ENCODE measurements at regions not wholly inside any gene's neighbourhood (a gene's known extent, or its start where the extent isn't known, plus 50 kb on each side); places are given as distances from the start of the nearest gene placed in this dataset.

DNA sequence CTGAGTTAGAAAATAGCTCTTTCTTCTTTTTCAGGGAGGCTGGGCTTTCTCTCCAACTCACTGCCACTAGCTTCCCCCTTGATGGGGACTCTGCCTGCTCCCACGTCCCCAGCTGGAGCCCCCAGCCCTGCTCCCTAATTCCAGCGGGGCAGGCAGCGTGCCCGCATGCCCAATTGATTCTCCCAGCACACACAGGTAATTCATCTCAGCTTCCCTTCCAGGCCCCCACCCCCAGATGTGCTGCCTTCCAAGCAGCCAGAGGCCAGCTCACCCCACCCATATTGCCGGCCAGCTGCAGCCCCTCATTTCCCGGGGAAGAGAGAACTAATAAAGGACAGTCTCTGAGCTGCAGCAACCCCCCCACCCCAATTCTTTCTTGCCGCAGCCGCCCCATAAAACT lies 69.8 kb downstream of the EFNB1 start:
- no peak for DNase-seq

GRCh38 chrX:68897118-68897945 lies 68.5 kb downstream of the EFNB1 start:
- ATAC-seq (ENCODE audit: poor library complexity) (no peak), DNase-seq (no peak)
- Mint-ChIP-seq H3K4me1 (ENCODE audit: low read depth) (peaks cover 5% of the 10 kb centered on the region), H3K27me3 (no peaks in the 10 kb centered on the region), H3K27ac (no peak overlapping the region), H3K36me3 (ENCODE audit: low read depth) (no peaks in the 10 kb centered on the region), H3K9me3 (no peaks in the 10 kb centered on the region), H3K4me3 (no peak overlapping the region)
- intact Hi-C loops (cut with DNase I, micrococcal nuclease) = no loop called here
- Histone ChIP-seq H3K27me3 (ENCODE audit: control insufficient read depth in 1 of 2, insufficient read depth in 2 of 2, low read length in 2 of 2) (no peaks in the 10 kb centered on the region), H3K4me1 (ENCODE audit: insufficient read depth, low read length) (peaks cover 13% of the 10 kb centered on the region), H3K36me3 (ENCODE audit: insufficient read depth, low read length) (no peaks in the 10 kb centered on the region), H3K9me3 (ENCODE audit: control insufficient read depth in 1 of 2, insufficient read depth in 1 of 2, low read length in 2 of 2) (no peaks in the 10 kb centered on the region), H3K27ac (ENCODE audit: low read depth in 1 of 2, low read length in 2 of 2) (no peak overlapping the region), H3K4me3 (ENCODE audit: low read length) (no peak overlapping the region)
- POLR2A ChIA-PET = no interaction called here
- TF ChIP-seq, protein P1, sequence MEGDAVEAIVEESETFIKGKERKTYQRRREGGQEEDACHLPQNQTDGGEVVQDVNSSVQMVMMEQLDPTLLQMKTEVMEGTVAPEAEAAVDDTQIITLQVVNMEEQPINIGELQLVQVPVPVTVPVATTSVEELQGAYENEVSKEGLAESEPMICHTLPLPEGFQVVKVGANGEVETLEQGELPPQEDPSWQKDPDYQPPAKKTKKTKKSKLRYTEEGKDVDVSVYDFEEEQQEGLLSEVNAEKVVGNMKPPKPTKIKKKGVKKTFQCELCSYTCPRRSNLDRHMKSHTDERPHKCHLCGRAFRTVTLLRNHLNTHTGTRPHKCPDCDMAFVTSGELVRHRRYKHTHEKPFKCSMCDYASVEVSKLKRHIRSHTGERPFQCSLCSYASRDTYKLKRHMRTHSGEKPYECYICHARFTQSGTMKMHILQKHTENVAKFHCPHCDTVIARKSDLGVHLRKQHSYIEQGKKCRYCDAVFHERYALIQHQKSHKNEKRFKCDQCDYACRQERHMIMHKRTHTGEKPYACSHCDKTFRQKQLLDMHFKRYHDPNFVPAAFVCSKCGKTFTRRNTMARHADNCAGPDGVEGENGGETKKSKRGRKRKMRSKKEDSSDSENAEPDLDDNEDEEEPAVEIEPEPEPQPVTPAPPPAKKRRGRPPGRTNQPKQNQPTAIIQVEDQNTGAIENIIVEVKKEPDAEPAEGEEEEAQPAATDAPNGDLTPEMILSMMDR (IDR thresholded peaks at IDR 0.05) = no peak
- CTCF ChIA-PET = no interaction called here

More for the DNA sequence above, 69.8 kb downstream of the EFNB1 start:
- Histone ChIP-seq H3K9me3 (ENCODE audit: control insufficient read depth in 1 of 2, insufficient read depth in 1 of 2, low read length in 2 of 2) (no peaks in the 10 kb centered on the region), H3K4me1 (ENCODE audit: insufficient read depth, low read length) (peaks cover 13% of the 10 kb centered on the region), H3K36me3 (ENCODE audit: insufficient read depth, low read length) (no peaks in the 10 kb centered on the region), H3K27me3 (ENCODE audit: control insufficient read depth in 1 of 2, insufficient read depth in 2 of 2, low read length in 2 of 2) (no peaks in the 10 kb centered on the region), H3K27ac (ENCODE audit: low read depth in 1 of 2, low read length in 2 of 2) (no peak overlapping the region), H3K4me3 (ENCODE audit: low read length) (no peak overlapping the region)
- H3K4me3 Mint-ChIP-seq = no peak overlapping the region
- no peaks in the 10 kb centered on the region for H3K36me3 Mint-ChIP-seq (ENCODE audit: low read depth)
- CTCF ChIA-PET = no interaction called here
- no peak overlapping the region for H3K27ac Mint-ChIP-seq
- TF ChIP-seq, protein P1 (IDR thresholded peaks at IDR 0.05) = no peak
- no peaks in the 10 kb centered on the region for H3K27me3 Mint-ChIP-seq
- intact Hi-C loops (cut with DNase I, micrococcal nuclease) = no loop called here
- no peak for ATAC-seq (ENCODE audit: poor library complexity)
- H3K9me3 Mint-ChIP-seq = no peaks in the 10 kb centered on the region
- H3K4me1 Mint-ChIP-seq (ENCODE audit: low read depth) = peaks cover 5% of the 10 kb centered on the region
- POLR2A ChIA-PET = no interaction called here

DNA sequence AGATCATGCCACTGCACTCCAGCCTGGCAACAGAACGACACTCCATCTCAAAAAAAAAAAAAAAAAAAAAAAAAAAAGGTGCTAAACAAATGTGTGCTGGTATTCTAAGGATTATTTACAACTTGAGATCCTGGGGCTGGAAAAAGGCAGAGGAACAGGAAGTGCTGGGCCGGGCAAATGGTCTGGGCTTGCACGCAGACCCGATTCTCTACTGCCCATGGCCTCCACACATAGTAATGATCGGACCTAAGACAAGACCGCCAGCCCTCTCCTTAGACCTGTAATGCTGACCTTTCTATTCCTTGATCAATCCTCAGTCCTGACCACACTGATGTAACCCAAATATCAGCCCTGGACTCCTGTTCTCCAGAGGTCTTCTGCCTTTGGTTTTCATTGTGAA lies 67.8 kb downstream of the EFNB1 start:
- ChIA-PET POLR2A (no interaction called here), CTCF (interaction anchor here (0.7 kb wide), 1 partner anchor 130 kb away, joined by 3 read pairs; no protein-coding TSS in a partner anchor)
- no peaks in the 10 kb centered on the region for H3K27me3 Mint-ChIP-seq
- H3K27me3 ChIP-seq (ENCODE audit: control insufficient read depth in 1 of 2, insufficient read depth in 2 of 2, low read length in 2 of 2) = no peaks in the 10 kb centered on the region
- H3K36me3 ChIP-seq (ENCODE audit: insufficient read depth, low read length) = no peaks in the 10 kb centered on the region
- no peak overlapping the region for H3K27ac ChIP-seq (ENCODE audit: low read depth in 1 of 2, low read length in 2 of 2)
- H3K27ac Mint-ChIP-seq = no peak overlapping the region
- no peak overlapping the region for H3K4me3 Mint-ChIP-seq
- intact Hi-C loops (cut with DNase I, micrococcal nuclease) = no loop called here
- H3K9me3 Mint-ChIP-seq = no peaks in the 10 kb centered on the region
- no peak for ATAC-seq (ENCODE audit: poor library complexity)
- no peak for DNase-seq
- H3K9me3 ChIP-seq (ENCODE audit: control insufficient read depth in 1 of 2, insufficient read depth in 1 of 2, low read length in 2 of 2) = no peaks in the 10 kb centered on the region
- no peaks in the 10 kb centered on the region for H3K36me3 Mint-ChIP-seq (ENCODE audit: low read depth)
- H3K4me1 ChIP-seq (ENCODE audit: insufficient read depth, low read length) = peaks cover 13% of the 10 kb centered on the region
- no peak overlapping the region for H3K4me3 ChIP-seq (ENCODE audit: low read length)
- TF ChIP-seq, protein P1 (IDR thresholded peaks at IDR 0.05) = no peak
- peaks cover 5% of the 10 kb centered on the region for H3K4me1 Mint-ChIP-seq (ENCODE audit: low read depth)
